ENCODE measurements at regions not wholly inside any gene's neighbourhood (a gene's known extent, or its start where the extent isn't known, plus 50 kb on each side); places are given as distances from the start of the nearest gene placed in this dataset.
"Not testable (repeated sequence)": the region's sequence is repeated elsewhere in the genome, so short reads cannot be mapped to it uniquely, and the experiment has no call there.

- no peak overlapping the region for H3K27ac ChIP-seq
- no peaks in the 10 kb centered on the region for H3K27me3 ChIP-seq
- no peak for TF ChIP-seq POLR2A (IDR thresholded peaks at IDR 0.05)
- TF ChIP-seq POLR2AphosphoS5 (IDR thresholded peaks at IDR 0.05): no peak
- TF ChIP-seq EP300 (IDR thresholded peaks at IDR 0.05): no peak
- TF ChIP-seq CTCF (IDR thresholded peaks at IDR 0.05): no peak
- H3K4me3 ChIP-seq: no peak overlapping the region
- H3K36me3 ChIP-seq: no peaks in the 10 kb centered on the region
- ATAC-seq: no peak
- no peaks in the 10 kb centered on the region for H3K4me1 ChIP-seq
- no peaks in the 10 kb centered on the region for H3K9me3 ChIP-seq
- 65 to 75% methylated on average over 1 of the region's 1 CpG for WGBS, 2 donors (ENCODE audit: low coverage in 1 of 2)
Measured at GRCh38 chr4:186858355-186858754, 134.7 kb upstream of the FAT1 start.

- no peak for TF ChIP-seq POLR2AphosphoS5 (IDR thresholded peaks at IDR 0.05)
- no peak for TF ChIP-seq EP300 (IDR thresholded peaks at IDR 0.05)
- no peak for TF ChIP-seq POLR2A (IDR thresholded peaks at IDR 0.05)
- no peak for TF ChIP-seq CTCF (IDR thresholded peaks at IDR 0.05)
- H3K36me3 ChIP-seq: no peaks in the 10 kb centered on the region
Measured at GRCh38 chr4:186859420-186859819, 135.8 kb upstream of the FAT1 start.

GRCh38 chr4:186861317-186861716 lies 137.7 kb upstream of the FAT1 start:
- TF ChIP-seq POLR2AphosphoS5 (IDR thresholded peaks at IDR 0.05) (no peak), EP300 (IDR thresholded peaks at IDR 0.05) (no peak), POLR2A (IDR thresholded peaks at IDR 0.05) (no peak), CTCF (IDR thresholded peaks at IDR 0.05) (no peak)
- no peaks in the 10 kb centered on the region for H3K36me3 ChIP-seq
- H3K9me3 ChIP-seq: no peaks in the 10 kb centered on the region
- H3K4me3 ChIP-seq: no peak overlapping the region
- ATAC-seq: no peak
- no peaks in the 10 kb centered on the region for H3K27me3 ChIP-seq
- H3K27ac ChIP-seq: no peak overlapping the region
- H3K4me1 ChIP-seq: no peaks in the 10 kb centered on the region

More at GRCh38 chr4:186859420-186859819, 135.8 kb upstream of the FAT1 start:
- H3K4me3 ChIP-seq: no peak overlapping the region
- WGBS, 2 donors (ENCODE audit: low coverage in 1 of 2): 78 to 86% methylated on average over 1 of the region's 1 CpG
- no peaks in the 10 kb centered on the region for H3K27me3 ChIP-seq
- H3K27ac ChIP-seq: no peak overlapping the region
- ATAC-seq: no peak
- H3K4me1 ChIP-seq: no peaks in the 10 kb centered on the region
- no peaks in the 10 kb centered on the region for H3K9me3 ChIP-seq

GRCh38 chr4:186871856-186872255 lies 148.2 kb upstream of the FAT1 start:
- WGBS, 2 donors (ENCODE audit: low coverage in 1 of 2): no CpG with 5 or more reads among the region's 3 CpGs
- ATAC-seq: no peak

GRCh38 chr4:186873095-186873494 lies 149.4 kb upstream of the FAT1 start:
- H3K27me3 ChIP-seq, ATAC-seq, H3K4me3 ChIP-seq, H3K4me1 ChIP-seq, H3K27ac ChIP-seq, H3K36me3 ChIP-seq, H3K9me3 ChIP-seq: not testable (repeated sequence)
- WGBS, 2 donors (ENCODE audit: low coverage in 1 of 2): 47% methylated on average over 1 of the region's 1 CpG; no CpG with 5 or more reads in 1 of the 2 donors

More at GRCh38 chr4:186871856-186872255, 148.2 kb upstream of the FAT1 start:
- Histone ChIP-seq H3K36me3 (no peaks in the 10 kb centered on the region), H3K4me1 (no peaks in the 10 kb centered on the region), H3K4me3 (no peak overlapping the region), H3K27ac (no peak overlapping the region), H3K9me3 (no peaks in the 10 kb centered on the region), H3K27me3 (no peaks in the 10 kb centered on the region)
- TF ChIP-seq EP300 (IDR thresholded peaks at IDR 0.05) (no peak), POLR2A (IDR thresholded peaks at IDR 0.05) (no peak), CTCF (IDR thresholded peaks at IDR 0.05) (no peak), POLR2AphosphoS5 (IDR thresholded peaks at IDR 0.05) (no peak)

- H3K4me1 ChIP-seq: no peaks in the 10 kb centered on the region
- no peak overlapping the region for H3K4me3 ChIP-seq
- ATAC-seq: no peak
- TF ChIP-seq CTCF (IDR thresholded peaks at IDR 0.05): no peak
- TF ChIP-seq EP300 (IDR thresholded peaks at IDR 0.05): no peak
- TF ChIP-seq POLR2AphosphoS5 (IDR thresholded peaks at IDR 0.05): no peak
- TF ChIP-seq POLR2A (IDR thresholded peaks at IDR 0.05): no peak
- no peaks in the 10 kb centered on the region for H3K27me3 ChIP-seq
- 43 to 46% methylated on average over 1 of the region's 1 CpG for WGBS, 2 donors (ENCODE audit: low coverage in 1 of 2)
- H3K36me3 ChIP-seq: no peaks in the 10 kb centered on the region
- no peaks in the 10 kb centered on the region for H3K9me3 ChIP-seq
- no peak overlapping the region for H3K27ac ChIP-seq
Measured at GRCh38 chr4:186875476-186875875, 151.8 kb upstream of the FAT1 start.

Data from gastroesophageal sphincter (tissue), 4 donors.